ENCODE measurements at regions not wholly inside any gene's neighbourhood (a gene's known extent, or its start where the extent isn't known, plus 50 kb on each side); places are given as distances from the start of the nearest gene placed in this dataset.

GRCh38 chr2:187943772-187944369, 347.8 kb upstream of the GULP1 start:
- DNase-seq: no peak

- DNase-seq: no peak
These were observed 341.8 kb upstream of the GULP1 start for GRCh38 chr2:187949859-187950258.

GRCh38 chr2:187951470-187952218, 340.0 kb upstream of the GULP1 start:
- no peak for DNase-seq

GRCh38 chr2:187956906-187957534, 334.7 kb upstream of the GULP1 start:
- DNase-seq: no peak

- DNase-seq: no peak
These were observed 331.9 kb upstream of the GULP1 start for GRCh38 chr2:187959821-187960220.

- DNase-seq: no peak
These were observed 329.1 kb upstream of the GULP1 start for GRCh38 chr2:187962538-187962937.

- DNase-seq: no peak
These were observed 326.9 kb upstream of the GULP1 start for GRCh38 chr2:187964746-187965145.

GRCh38 chr2:187966924-187967323, 324.8 kb upstream of the GULP1 start:
- DNase-seq: no peak

- no peak for DNase-seq
These were observed 319.8 kb upstream of the GULP1 start for GRCh38 chr2:187971893-187972292.

- DNase-seq: no peak
These were observed 315.3 kb upstream of the GULP1 start for GRCh38 chr2:187976259-187976985.

- DNase-seq: no peak
These were observed 314.7 kb upstream of the GULP1 start for GRCh38 chr2:187976986-187977333.

- no peak for DNase-seq
These were observed 313.3 kb upstream of the GULP1 start for GRCh38 chr2:187978356-187978755.

GRCh38 chr2:187982668-187983067, 309.0 kb upstream of the GULP1 start:
- DNase-seq: no peak

GRCh38 chr2:187985195-187985594, 306.5 kb upstream of the GULP1 start:
- no peak for DNase-seq

GRCh38 chr2:187985923-187986322, 305.8 kb upstream of the GULP1 start:
- no peak for DNase-seq

GRCh38 chr2:187986390-187987105, 305.1 kb upstream of the GULP1 start:
- no peak for DNase-seq

- no peak for DNase-seq
These were observed 303.3 kb upstream of the GULP1 start for GRCh38 chr2:187988348-187988747.

GRCh38 chr2:187989925-187990623, 301.6 kb upstream of the GULP1 start:
- DNase-seq: no peak

GRCh38 chr2:187991389-187991788, 300.3 kb upstream of the GULP1 start:
- no peak for DNase-seq

- DNase-seq: no peak
These were observed 297.0 kb upstream of the GULP1 start for GRCh38 chr2:187994464-187995331.

GRCh38 chr2:187995556-187995955, 296.1 kb upstream of the GULP1 start:
- no peak for DNase-seq
